NCI-H2196 (cell line): ENCODE measurements at regions not wholly inside any gene's neighbourhood (a gene's known extent, or its start where the extent isn't known, plus 50 kb on each side); places are given as distances from the start of the nearest gene placed in this dataset.

Experiments
- DNase-seq: peaks from one replicate; lab custom pipeline; 2025; ENCODE audit not compliant: unreplicated experiment; lab: John Stamatoyannopoulos, UW

DNA sequence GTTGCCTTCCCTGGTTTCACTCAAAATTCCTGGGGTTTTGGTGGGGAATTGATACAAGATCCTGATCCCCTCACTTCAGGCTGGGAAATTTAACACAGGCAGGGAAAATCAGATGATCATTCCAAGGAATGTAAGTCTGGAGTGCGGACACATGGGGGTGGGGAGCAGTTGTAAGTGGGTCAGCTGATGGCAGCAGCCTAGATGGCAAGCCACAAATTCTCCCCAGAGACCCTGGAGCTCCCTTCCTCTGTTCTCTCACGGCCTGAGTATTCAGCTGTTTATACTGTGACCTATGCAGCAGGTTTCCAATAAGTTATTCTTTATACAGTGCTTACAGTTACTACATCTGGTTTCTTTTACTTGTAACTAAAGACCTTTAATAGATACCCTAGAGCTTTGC, 144.9 kb downstream of the SH3BGRL2 start:
- DNase-seq = no peak

DNA sequence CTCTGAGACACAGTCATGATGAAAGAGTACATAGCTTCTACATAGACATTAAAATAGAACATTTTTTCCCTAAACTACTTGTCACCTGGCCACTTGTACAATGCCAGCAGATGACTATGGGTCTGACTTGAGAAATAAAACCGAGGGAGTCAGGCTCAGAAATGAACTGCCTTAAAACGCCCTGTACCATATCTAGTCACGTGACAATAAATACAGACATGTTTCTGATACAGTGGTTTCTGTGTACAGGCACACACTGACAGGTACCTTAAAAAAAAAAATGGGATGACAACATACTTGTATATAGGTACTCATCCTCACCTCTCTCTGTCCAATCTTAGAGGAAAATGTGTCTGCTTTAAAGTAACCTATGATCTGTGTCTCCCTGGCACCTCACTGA, 144.1 kb downstream of the SH3BGRL2 start:
- DNase-seq = no peak

DNA sequence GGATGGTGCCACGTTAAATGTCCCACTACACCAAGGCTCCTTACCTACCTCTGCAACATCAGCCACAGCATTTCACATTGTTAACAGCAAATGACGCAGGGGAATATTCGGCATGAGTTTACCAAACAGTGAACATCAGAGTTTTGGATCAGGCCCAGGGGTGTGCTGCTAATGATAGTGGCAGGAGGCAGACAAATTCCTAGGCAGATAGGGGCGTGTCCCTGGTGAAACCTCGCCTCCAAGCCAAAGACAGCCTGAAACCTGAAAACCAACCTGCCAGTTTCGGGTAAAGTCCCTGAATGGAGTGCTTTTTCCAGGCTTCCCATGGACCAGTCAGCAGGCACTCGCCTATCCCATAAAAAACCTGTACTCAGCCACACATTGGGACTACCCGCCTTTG, 133.6 kb downstream of the SH3BGRL2 start:
- no peak for DNase-seq

DNA sequence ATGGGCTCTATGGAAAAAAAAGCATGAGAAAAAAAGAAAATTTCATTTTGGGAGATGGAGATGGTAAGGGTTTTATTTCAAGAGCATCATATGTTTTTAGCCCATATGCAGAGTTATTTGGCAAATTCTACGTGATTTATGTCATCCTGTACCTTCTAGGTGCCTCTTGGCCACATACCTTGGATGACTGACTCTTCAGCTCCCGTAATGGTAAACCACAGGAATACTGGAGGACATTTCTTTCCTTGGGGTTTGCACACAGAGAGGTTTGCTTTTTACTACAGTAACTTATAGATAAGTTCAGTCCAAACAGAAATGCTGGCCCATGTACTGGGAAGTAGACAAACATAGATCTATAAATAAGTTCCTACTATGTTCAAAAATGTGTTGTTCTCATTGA, 132.2 kb downstream of the SH3BGRL2 start:
- DNase-seq = no peak

DNA sequence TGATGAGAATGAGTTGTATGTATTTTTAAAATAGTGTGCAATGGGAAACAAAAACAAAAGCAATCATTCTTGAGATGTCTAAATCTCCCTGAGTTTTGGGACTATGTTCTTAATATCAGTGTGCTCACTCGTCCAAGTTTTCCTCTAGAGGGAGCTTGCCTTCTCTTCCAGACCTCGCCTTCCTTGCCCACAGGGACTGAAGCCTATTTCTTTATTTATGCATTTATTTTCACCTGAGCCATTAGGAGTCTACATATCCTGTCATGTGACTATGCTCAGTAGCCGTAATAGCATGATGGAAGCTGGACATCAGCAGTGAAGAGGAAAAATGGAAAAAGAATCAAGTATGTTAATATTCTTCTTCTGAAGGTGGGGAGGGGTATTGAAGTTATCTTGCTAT, 131.2 kb downstream of the SH3BGRL2 start:
- no peak for DNase-seq

DNA sequence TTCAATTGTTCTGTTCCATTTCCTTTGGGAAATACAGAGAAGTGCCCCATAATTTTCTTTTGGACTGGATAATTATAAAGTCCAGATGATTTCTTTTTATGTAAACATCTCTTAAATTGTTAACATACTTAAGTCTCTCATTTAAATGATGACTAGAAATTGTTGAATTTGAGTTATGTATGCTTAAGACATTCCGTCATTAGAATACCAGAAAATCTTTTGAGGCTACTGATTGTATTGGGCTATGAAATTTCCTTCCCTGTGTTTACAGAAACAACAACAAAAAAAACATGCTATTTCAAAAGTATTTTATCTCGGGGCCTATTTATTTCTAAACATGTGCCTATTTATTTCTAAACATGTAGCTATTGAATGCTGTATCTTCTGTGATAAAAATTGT, 125.4 kb downstream of the SH3BGRL2 start:
- no peak for DNase-seq

DNA sequence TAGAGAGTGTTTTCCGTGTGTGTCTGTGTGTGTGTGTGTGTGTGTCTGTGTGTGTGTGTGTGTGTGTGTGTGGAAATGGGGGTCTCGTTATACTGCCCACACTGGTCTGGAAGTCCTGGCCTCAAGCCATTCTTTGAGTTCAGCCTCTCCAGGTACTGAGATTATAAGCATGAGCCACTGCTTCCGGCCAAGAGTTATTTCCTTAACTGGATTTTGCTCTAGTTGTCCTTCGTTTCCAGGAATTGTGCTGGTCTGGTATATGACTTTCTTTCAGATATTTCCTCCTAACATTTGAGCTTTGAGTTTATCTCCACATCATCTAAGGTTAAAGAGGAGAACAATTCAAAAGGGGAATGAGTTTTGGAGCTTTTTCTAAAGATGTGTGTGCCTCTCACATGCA, 124.8 kb downstream of the SH3BGRL2 start:
- DNase-seq = no peak
